Kidney epithelial cell (primary cell): ENCODE measurements at regions not wholly inside any gene's neighbourhood (a gene's known extent, or its start where the extent isn't known, plus 50 kb on each side); places are given as distances from the start of the nearest gene placed in this dataset.

ENCODE experiments used
- DNase-seq: peaks from one replicate; pipeline ENCODE4 v3.0.0-alpha.2; 2010; ENCODE audit warnings: low read depth
- H3K27me3 ChIP-seq: 2 replicates; pipeline ENCODE4 v1.6.0; 2011; ENCODE audit warnings: low read length; ENCODE audit not compliant: control insufficient read depth, insufficient read depth
- H3K36me3 ChIP-seq: 2 replicates; pipeline ENCODE4 v1.5.1; 2011; ENCODE audit warnings: low read length; ENCODE audit not compliant: control insufficient read depth, insufficient read depth
- H3K4me3 ChIP-seq: 2 replicates; pipeline ENCODE4 v1.5.1; 2011; ENCODE audit warnings: low read depth, mild to moderate bottlenecking, control low read depth, low read length
- TF ChIP-seq, protein P1 (sequence below): IDR thresholded peaks from 2 replicates; pipeline ENCODE4 v1.5.1; 2011; ENCODE audit warnings: mild to moderate bottlenecking, moderate library complexity, low read length, control low read depth, inconsistent platforms; ENCODE audit not compliant: insufficient read depth, poor library complexity, severe bottlenecking

DNA sequence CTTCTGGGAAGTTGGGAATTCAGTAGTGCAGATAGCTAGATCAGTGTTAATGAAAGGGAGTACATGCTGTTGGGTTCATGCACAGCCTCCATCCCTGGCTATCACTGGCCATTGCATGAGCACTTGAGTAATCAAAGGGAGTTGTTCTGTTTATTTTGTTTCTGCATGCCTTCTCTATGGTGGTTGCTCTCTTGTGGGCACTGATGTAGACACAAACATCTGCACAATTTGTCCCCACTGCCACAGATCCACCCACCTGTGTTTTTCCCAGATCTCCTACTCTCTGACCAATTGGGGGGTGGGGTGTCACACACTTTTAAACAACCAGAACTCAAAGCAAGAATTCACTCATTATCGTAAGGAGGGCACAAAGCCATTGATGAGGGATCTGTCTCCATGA, 89.7 kb upstream of the DHRS4 start:
- TF ChIP-seq, protein P1, sequence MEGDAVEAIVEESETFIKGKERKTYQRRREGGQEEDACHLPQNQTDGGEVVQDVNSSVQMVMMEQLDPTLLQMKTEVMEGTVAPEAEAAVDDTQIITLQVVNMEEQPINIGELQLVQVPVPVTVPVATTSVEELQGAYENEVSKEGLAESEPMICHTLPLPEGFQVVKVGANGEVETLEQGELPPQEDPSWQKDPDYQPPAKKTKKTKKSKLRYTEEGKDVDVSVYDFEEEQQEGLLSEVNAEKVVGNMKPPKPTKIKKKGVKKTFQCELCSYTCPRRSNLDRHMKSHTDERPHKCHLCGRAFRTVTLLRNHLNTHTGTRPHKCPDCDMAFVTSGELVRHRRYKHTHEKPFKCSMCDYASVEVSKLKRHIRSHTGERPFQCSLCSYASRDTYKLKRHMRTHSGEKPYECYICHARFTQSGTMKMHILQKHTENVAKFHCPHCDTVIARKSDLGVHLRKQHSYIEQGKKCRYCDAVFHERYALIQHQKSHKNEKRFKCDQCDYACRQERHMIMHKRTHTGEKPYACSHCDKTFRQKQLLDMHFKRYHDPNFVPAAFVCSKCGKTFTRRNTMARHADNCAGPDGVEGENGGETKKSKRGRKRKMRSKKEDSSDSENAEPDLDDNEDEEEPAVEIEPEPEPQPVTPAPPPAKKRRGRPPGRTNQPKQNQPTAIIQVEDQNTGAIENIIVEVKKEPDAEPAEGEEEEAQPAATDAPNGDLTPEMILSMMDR, result no peak
- Histone ChIP-seq H3K27me3 (no peaks in the 10 kb centered on the region), H3K4me3 (no peak overlapping the region), H3K36me3 (no peaks in the 10 kb centered on the region)
- no peak for DNase-seq

DNA sequence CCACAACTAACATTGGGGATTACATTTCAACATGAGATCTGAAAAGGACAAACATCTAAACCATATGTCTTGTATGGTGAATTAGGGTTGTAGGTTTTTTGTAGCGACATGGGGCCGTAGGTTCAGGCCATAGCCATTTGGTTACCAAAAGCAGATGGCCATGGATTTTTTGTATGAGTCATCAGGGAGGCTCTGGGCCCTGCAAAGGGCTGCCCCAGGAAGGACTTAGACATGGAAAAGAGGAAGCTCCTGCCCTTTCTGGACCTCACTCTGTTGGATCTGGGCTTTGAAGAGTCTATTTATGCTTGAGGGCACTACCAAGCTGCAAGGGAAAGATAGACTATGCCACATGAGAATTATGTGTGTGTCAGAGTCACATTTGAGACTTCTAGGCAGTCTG, 89.3 kb upstream of the DHRS4 start:
- no peaks in the 10 kb centered on the region for H3K27me3 ChIP-seq
- H3K4me3 ChIP-seq, result no peak overlapping the region
- no peaks in the 10 kb centered on the region for H3K36me3 ChIP-seq
- TF ChIP-seq, protein P1, result no peak
- DNase-seq, result no peak

DNA sequence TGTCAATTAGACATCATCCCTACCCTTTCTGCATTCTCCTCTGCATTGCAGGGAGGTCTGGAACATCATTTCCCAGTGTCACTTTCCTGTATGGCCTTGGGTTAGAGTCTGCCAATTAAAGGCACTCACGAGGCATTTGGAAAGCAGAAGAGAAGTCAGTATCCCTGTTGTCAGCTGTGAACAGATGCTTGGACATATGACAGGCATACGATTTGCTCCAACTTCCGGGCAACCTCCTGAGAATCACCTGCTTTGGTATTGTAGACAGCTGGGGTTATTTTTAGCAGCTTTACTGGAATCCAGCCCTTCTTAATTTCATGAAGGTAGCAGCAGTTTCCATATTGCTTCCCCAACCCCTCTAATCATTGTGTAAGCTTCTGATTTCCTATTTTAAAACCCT, 88.7 kb upstream of the DHRS4 start:
- no peak overlapping the region for H3K4me3 ChIP-seq
- no peaks in the 10 kb centered on the region for H3K36me3 ChIP-seq
- no peaks in the 10 kb centered on the region for H3K27me3 ChIP-seq
- TF ChIP-seq, protein P1, result no peak
- DNase-seq, result no peak

DNA sequence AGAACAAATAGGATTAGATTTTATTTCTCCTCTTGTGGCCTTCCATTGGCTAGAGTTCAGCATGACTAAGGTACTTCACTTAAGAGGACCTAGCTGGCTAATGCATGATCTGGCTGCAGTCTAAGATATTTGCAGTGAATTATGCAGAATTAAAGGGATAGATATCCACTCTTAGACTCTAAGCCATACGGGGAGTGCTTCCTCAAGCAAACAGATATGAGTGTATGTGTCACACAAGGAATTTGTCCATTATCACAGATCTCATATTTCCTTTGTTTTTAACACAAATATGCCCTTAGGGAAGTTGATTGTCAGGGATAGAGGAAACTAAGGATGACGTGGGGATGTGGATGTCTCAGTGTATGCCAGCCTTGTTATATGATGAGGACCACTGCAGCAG, 88.1 kb upstream of the DHRS4 start:
- H3K27me3 ChIP-seq, result no peaks in the 10 kb centered on the region
- no peaks in the 10 kb centered on the region for H3K36me3 ChIP-seq
- H3K4me3 ChIP-seq, result no peak overlapping the region
- TF ChIP-seq, protein P1, result no peak
- no peak for DNase-seq

DNA sequence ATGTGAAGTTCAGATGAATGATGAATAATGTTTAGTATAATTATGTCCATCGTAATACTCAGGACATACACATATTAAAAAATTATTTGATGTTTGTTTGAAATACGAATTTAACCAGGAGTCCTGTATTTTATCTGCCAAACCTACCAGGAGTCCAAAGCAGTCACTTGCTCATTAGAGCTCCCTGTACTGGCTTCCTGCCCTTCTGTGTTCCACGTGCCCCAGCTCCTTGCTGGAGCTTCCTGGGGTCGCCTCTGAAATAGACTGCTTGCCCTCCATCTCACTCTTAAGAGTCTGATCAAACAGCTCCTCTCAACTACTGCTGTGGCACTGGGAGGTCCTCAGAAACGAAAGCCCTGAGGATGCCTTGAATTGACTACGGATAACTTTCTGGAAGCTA, 87.3 kb upstream of the DHRS4 start:
- no peaks in the 10 kb centered on the region for H3K36me3 ChIP-seq
- DNase-seq, result no peak
- TF ChIP-seq, protein P1, result no peak
- H3K4me3 ChIP-seq, result no peak overlapping the region
- H3K27me3 ChIP-seq, result no peaks in the 10 kb centered on the region

DNA sequence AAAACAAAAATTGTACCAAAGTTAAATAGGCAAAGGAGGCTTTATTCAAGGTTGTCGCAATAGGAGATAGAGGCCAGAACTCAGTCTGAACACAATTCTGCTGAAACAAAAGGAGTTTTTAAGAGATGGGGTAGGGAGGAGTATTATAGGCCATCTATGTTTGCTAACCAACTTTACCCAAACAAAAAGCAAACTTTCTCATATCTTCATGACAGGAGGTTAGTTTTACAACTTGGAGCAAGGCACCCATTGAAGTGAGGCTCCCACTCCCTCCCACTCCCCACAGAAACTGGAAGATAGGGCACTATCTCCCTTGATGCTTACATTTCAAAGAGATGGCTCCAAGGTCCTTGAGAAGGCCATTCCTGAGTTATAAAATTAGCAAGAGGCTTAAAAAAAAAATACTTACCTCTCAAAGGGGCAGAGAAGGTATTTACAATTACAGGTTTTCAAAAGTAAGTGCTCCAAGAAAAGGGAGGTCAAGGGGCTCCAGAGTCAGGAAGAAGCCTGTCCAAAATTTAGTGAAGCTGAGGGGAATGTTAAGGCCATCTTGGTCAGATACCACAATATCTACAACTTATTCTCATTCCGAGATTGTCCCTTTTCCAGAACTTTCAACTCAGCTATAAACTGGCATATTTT, 84.4 kb upstream of the DHRS4 start:
- DNase-seq, result no peak
- TF ChIP-seq, protein P1, result no peak
- no peak overlapping the region for H3K4me3 ChIP-seq
- no peaks in the 10 kb centered on the region for H3K27me3 ChIP-seq
- no peaks in the 10 kb centered on the region for H3K36me3 ChIP-seq
